Amniotic epithelial cell (primary cell): ENCODE measurements at regions not wholly inside any gene's neighbourhood (a gene's known extent, or its start where the extent isn't known, plus 50 kb on each side); places are given as distances from the start of the nearest gene placed in this dataset.

Source experiments
- DNase-seq: peaks from one replicate; pipeline ENCODE4 v3.0.0-alpha.2; 2010; ENCODE audit warnings: low read depth

- no peak for DNase-seq
These were observed 124.8 kb downstream of the RPLP1 start for GRCh38 chr15:69577397-69577796.

DNA sequence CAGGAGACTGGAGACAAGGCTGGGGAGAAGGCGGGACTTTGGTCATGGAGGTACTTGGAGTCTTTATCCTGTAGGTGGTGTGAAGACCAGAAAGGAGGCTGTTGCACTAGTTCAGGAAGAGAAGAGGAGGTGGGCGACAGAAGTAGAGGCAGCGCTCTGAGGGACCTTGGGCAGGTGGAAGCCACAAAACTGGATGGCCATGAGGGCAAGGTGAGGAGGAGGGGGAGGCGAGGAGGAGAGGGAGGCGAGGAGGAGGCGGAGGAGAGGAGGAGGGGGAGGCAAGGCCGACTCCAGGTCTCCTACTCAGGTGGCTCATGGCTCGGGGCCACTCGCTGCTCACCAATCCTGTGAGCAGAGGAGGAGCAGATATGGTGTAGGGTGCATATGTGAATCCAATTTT, 125.6 kb downstream of the RPLP1 start:
- no peak for DNase-seq

DNA sequence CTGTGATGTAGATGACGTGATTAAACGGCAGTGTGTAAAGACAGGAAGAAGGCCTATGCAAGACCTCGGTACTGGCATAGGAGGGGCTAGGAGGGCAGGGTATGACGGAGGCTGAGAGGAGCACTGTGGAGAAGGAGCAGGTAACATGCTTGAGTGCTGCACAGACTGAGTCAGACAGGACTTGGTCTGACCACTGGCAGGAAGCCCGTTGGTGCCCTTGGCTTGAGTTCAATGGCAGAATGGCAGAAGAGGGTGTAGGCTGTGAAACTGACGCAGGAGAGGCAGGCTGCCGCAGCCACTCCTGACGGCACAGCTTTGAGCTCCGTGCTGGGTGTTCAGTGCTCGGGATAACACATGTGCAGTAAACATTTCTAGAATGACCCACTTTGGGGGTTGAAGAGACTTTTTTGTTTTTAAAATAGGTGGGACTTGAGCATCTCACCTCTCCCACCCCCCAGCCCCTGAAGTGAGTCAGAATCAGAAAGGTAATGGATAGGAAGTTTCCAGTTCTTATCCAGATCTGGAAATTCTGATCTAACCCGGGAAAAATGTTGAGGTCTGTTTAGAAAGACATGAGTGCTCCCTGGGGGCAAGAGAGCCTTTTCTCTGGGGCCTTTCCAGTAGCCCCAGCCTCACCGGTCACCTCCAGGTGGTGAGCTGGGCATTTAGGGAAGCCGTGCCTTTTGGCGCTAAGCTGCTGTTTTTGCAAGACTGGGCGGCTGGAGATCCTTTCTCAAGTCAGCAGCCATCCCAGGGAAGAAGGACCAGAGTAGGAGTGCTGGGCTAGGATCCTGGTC, 126.4 kb downstream of the RPLP1 start:
- no peak for DNase-seq

- DNase-seq, result no peak
These were observed 127.5 kb downstream of the RPLP1 start for GRCh38 chr15:69579950-69580618.

- no peak for DNase-seq
These were observed 131.0 kb downstream of the RPLP1 start for GRCh38 chr15:69583626-69584025.

GRCh38 chr15:69585937-69586336, 133.3 kb downstream of the RPLP1 start:
- DNase-seq, result peak; percentile 29

GRCh38 chr15:69586721-69587120, 134.1 kb downstream of the RPLP1 start:
- no peak for DNase-seq

GRCh38 chr15:69587723-69588426, 135.3 kb downstream of the RPLP1 start:
- DNase-seq, result peak; percentile 47

DNA sequence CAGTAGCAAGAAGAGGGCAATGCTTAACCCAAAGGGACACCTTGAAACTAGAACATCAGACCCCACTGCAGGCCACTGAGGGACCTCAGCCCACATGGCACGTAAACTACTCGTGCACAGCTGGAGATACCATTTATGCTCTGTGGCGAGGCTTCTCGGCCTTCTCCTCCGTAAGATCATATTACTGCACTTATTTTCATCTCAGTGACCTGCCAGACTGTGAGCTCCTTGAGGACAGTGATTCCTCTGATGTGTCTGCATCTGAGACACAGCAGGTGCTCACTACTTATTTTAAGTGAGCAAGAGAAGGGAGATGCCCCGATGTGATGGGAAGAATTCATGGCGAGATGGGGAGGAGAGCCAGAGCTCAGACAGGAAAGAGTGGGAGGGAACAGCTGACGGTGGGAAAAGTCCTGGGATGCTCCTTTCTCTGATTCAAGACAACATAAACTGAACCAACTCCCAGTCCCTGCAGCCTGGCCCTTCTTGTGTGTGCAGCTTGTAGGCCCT, 137.6 kb downstream of the RPLP1 start:
- DNase-seq, result no peak

GRCh38 chr15:69590932-69591524, 138.4 kb downstream of the RPLP1 start:
- no peak for DNase-seq

- no peak for DNase-seq
These were observed 139.4 kb downstream of the RPLP1 start for GRCh38 chr15:69591905-69592508.

DNA sequence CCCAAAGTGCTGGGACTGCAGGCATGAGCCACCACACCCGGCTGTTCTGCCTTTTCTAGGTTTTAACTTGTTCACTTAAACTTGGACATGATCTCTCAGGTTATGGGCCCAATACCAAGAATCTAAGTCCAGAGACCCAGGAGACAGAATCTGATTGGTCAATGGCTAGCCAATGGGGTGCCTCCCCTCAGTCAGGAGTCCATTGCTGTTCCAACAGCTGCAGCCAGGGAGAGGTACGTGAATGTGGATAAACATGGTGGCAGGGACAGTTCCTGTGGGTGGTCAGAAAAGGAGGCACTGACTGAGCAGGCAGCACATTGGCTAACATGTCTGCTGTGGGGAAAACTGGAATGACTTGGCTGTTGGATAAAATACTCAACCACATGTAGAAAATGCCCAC, 140.3 kb downstream of the RPLP1 start:
- no peak for DNase-seq

GRCh38 chr15:69593488-69593887, 140.9 kb downstream of the RPLP1 start:
- no peak for DNase-seq

DNA sequence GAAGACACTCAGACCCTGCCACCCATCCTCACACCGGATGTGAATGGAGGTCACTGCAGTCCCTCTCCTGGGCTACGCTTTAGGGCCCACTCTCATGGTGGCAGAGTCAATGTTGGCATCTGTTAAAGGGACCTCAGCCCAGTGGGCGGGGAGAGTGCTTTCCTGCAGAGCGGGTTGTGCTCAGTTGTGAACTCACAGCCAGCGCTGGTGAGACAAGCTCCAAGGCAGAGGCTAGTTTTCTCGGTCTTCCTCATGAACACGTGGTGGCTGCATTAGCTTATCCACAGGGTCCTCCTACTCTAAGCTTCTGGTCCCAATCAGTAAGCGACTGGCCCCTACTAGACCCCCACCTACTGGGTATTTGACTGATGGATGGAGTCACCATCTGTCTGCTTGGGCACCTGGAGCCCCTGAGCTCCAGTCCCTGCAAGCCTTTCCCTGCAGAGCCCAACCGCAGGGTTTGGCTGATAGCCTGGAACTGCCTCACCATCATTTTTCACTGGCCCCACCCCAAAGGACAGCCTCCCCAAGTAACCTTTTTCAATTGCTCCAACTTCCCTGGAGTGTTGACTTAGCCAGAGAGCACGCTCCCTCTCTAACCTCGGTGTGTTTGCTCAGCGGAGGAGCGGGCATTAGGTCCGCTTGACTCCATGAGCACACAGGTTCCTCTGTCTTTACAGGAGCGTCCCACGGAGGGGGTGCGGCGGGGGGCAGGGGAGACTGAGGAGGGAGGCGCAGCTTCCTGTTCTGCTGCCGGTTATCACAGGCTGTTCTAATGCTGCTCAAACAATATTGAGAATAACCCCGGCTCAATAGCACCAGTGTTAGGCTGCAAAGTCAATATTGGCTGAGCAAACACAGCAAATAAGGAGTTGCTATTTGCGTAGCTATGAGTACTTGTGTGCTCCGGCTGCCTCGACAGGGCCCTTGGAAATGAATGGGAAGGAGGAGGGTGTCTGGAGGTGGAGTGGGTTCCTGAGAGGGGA, 141.7 kb downstream of the RPLP1 start:
- no peak for DNase-seq

GRCh38 chr15:69595009-69595791, 142.6 kb downstream of the RPLP1 start:
- peak; percentile 40 for DNase-seq

- DNase-seq, result no peak
These were observed 144.5 kb downstream of the RPLP1 start for GRCh38 chr15:69597061-69597592.

DNA sequence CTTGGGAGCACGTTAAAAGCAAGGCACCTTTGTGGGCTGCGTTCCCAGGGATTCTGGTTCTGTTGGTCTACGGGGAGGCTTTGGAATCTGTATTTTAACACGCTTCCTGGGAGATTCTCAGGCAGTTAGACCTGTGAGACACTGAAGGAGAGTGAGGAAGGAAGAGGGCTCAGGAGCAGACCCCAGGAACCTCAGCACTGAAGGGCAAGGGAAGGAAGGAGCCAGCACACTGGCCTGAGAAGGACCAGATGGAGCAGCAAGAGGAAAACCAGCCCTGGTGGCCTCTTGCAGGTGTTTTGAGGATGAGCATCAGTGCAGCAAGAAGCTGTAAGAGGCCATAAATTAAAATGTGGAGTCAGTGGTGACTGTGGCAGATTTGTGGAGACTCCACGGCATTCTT, 146.7 kb downstream of the RPLP1 start:
- no peak for DNase-seq

GRCh38 chr15:69600556-69601085, 148.0 kb downstream of the RPLP1 start:
- no peak for DNase-seq
